MM.1S (cell line): ENCODE measurements at regions not wholly inside any gene's neighbourhood (a gene's known extent, or its start where the extent isn't known, plus 50 kb on each side); places are given as distances from the start of the nearest gene placed in this dataset.

Experiments
- CTCF ChIP-seq: fragments of 300-600 bp; sonication (generic); IDR thresholded peaks from 2 replicates; pipeline ENCODE4 v1.5.1; 2016; ENCODE audit warnings: antibody characterized with exemption, low read length, mixed read lengths
- EZH2 ChIP-seq: fragments of 300-600 bp; sonication (generic); optimal IDR thresholded peaks from 2 replicates; pipeline ENCODE3; 2017; ENCODE audit warnings: low read depth, mild to moderate bottlenecking, antibody characterized with exemption, low read length, mixed read lengths

DNA sequence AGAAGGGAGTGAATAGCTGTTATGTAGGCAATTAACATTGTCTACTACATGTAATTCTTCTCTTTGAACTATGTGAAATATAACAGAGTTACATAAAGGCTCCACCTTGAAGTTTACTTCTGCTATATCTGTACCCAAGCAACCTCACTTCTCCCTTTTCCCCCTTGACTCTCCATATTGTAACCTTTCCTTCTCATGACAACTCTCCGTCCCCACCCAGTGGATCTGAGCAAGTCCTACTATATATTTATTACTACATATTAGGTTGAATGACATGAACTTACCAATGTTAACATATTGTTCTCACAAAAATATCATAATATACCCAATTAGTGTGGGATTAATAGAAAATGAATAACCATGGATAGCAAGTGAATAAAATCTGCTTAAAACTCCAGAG is 93.2 kb upstream of the ATP8A1 start:
- TF ChIP-seq CTCF (peak; percentile 30), EZH2 (no peak)
